ENCODE measurements at regions not wholly inside any gene's neighbourhood (a gene's known extent, or its start where the extent isn't known, plus 50 kb on each side); places are given as distances from the start of the nearest gene placed in this dataset.

DNA sequence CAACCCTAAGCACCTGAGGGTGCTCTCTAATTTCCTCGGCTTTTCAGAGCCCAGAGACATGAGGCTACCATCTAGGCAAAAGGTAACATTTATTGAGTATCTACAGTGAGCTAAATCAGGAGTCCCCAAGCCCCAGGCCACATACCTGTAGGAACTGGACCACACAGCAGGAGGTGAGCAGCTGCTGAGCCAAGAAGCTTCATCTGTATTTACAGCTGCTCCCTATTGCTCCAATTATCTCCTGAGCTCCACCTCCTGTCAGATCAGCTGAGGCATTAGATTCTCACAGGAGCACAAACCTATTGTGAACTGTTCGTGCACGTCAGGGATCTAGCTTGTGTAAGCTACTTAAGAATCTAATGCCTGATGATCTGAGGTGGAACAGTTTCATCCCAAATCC is 70.2 kb downstream of the RND3 start:
- DNase-seq = no peak

DNA sequence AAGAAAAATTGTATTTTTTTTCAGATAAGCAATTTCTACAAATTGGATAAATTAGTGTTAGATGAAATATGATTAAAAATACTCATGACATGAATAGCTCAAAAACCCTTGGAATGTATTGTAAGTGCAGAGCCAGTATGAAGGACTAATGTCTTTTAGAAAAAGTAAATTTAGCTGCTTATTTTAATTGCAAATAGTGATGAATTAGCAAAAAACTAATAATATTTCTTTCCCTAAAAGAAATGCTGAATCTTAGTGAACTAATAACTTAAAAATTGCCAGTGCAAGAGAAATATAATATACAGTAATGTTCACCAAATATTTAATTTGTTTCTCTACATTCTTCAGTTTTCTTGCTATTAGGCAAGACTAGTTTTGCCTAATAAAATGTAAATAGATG is 72.4 kb downstream of the RND3 start:
- no peak for DNase-seq

DNA sequence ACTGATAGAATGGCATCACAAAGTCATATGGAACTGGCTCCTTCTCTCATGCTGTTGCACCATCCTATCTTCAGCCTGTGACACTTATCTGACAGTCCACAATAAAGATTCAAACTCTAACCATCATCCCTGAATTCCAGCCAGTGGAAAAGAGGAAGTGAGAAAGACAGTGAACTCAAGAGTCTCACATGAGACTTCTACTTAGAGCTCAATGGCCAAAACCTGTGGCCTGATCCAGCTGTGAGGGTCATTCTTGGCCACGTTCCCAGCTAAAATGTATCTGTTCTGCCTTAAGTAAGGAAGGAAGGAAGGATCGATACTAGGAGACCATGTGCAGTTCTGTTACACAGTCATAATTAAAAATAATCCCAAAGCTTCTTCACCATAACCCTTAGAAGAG is 73.6 kb downstream of the RND3 start:
- peak in 2 of 3 donors; percentile 26 to 66 for DNase-seq

DNA sequence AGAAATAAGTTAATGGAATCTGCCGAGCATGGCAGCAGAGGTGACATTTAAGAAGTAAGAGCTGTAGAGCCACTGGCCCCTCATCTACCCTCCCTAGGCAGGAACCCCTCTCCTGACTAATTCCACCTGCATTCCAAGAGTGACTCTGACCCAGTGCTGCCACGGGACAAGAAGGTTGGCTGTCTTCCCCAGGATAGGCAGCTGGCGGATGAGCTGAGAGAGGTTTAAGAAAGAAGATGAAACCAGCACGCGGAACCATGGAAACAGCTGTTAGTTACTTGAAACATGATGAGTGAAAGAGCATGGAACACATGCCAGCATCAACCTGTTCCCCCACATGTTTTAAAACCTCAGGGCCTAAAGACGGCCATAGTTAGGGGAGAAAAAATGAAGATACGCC is 74.1 kb downstream of the RND3 start:
- peak; percentile 20 to 41 (median 20) for DNase-seq

DNA sequence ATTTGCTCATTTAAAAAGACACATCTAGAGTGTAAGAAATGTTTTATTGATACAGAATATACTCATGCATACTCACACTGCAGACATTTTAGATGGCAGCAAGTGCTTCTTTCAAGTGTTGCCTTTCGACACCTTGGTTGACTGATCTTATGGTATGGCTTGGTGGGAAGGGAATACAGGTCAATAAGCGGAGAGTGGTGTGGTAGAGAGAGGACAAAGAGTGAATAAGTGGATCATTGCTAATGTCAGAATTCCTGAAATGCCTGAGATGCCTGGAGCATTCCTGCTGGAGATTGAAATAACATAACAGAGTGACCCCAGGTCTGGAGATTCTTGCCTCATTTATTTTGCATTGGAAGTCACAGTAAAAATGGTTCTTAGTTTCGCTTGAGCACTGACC is 76.7 kb downstream of the RND3 start:
- DNase-seq = peak in 1 of 3 donors; percentile 62

DNA sequence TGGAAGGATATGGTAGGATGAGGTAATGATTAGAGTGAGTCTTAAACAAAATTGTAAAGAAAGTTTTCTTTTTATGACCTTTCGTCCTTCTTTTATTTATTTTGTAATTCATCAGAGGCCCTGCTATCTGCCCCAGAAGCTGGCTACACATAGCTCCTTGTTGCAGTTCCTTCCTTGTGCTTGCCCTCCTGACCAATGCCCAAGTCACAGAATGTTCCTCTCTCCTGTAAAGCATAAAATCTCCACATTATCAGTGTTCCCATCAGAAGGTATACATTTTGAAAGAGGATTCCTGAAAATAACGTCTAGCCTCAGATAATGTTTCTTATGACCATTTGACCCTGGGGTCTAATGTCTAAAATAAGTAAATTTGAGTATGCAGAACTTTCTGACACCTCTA is 78.3 kb downstream of the RND3 start:
- no peak for DNase-seq

DNA sequence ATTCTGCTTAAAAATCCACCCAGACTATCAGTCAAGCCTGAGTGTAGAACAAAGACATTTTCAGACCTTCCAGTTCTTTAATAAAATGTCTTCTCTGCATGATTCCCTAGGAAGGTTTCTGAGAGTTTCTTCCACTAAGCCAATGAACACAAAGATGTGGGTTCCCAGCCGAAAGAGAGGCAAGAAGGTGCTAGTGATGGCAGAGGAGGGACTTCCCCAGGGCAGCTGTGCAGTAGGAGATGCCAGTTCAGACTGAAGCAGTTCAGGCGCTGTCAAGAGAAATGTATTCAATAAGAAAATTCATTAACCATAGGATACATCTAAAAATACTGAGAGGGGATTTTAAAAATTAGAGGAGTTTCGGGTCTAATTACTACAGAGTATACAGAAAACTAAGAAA is 83.3 kb downstream of the RND3 start:
- no peak for DNase-seq

DNA sequence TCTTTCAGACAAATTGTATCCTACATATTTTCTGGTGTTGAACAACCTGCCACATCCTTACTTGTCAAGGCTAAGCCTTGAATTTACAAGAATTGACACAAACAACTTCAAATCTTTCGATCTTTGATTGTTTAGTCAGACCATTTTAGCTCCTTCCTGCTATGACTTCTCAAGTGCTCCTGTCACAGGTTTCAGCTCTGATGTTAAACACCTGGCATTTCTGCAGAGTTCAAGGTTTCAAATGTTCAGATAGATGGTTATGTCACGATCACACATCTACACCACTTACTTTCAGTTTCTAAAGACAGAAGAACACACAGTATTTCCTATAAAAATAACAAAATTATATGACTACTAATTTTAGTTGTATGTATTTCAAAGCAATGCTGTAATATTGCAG is 84.0 kb downstream of the RND3 start:
- peak in 1 of 3 donors; percentile 17 for DNase-seq

DNA sequence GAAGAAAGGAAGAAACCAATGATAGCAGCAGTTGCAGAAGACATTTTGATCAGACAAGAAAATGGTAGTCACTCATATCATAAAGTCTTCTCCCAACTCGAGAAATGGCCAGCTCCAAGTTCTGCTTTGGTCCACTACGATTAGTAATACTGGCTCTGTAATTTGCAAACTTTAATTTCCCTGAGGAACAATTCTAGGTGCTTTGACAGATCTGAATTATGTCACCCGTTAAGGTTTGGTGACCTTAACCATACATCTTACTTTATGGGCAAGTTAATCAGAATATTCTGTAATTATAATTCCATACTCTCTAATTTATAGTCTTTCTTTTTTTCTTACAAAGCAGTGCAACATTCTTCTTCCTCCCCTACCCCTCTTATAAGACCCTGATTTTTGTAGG is 84.5 kb downstream of the RND3 start:
- DNase-seq = no peak

DNA sequence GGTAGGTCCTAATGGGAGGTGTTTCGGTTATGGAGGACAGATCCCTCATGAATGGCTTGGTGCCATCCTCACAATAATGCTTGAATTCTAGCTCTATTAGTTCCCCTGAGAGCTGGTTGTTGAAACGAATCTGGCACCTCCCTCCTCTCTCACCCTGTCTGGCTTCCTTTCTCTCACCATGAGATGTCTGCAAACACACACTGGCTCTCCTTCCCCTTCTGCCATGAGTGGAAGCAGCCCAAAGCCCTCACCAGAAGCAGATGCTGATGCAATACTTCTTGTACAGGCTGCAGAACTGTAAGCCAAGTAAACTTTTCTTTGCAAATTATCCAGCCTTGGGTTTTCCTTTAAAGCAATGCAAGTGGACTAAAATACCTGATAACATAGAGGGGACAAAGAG is 86.6 kb downstream of the RND3 start:
- no peak for DNase-seq

DNA sequence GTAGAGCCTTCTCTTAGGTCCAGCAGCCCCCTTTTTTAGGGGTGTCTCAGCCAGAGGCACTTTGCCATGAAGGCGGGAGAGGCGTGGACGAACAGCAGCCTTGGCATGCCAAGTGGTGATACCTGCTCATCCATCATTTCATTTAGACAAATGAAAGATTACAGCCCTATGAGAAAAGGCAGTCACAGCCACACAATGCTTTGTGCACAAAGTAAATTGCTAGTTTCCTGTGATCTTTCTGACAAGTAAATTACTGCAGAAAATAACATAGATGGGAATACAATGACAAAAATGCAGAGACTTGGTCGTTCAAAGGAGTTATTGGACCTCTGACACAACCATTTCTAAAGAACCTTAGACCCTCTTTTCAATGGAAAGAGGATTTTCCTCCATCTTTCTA is 94.9 kb downstream of the RND3 start:
- no peak for DNase-seq

DNA sequence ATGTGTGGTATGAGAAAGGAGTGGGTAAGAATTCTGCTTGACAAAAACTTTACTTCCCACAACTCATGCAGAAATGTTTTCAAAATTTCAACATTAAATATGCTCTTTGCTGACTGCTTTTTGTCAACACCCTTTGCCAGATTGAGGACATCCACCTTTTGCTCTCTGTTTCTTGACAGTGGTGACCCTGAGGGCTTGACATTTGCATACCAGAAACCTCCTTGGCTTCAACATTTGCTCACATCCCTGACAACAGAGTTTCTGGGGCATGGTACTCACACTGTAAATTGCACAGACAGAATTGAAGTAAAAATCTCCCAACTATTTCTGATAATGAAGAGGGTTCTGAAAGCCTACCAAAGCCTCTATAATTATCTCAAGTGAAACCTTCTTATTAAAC is 95.7 kb downstream of the RND3 start:
- no peak for DNase-seq

DNA sequence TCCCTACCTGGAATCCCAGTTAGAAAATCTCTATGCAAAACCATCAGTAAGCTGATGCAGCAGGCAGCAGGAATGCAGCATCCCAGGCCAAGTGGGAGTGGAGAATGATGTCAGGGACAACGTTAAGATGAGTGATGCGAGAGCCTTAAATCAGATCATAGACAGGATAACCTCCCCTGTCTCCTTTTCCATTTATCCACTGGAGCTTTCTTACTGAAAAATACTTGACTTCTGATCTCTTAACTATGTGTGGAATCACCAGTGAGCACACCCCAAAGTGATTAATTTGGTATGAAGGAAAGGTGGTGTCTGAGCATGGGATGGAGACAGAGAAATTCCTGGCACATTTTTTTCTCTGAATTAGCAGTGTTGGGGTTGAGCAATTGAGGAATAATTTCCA is 98.0 kb downstream of the RND3 start:
- no peak for DNase-seq

DNA sequence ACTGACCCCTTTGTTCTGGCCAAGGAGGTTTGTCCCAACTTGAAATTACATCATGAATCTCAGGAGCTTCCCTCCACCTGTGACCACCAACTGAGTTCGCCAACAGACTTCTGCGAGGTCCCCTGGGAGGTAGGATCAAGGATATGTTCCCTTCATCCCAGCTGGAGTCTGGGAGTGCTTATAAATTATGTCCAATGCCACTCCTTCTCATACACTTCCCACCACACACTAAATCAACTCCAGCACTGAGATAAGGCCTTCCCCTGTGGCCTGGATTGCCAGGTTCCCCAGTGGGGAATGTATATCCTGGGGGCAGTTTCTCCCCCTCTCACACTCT is 99.2 kb downstream of the RND3 start:
- DNase-seq = no peak

DNA sequence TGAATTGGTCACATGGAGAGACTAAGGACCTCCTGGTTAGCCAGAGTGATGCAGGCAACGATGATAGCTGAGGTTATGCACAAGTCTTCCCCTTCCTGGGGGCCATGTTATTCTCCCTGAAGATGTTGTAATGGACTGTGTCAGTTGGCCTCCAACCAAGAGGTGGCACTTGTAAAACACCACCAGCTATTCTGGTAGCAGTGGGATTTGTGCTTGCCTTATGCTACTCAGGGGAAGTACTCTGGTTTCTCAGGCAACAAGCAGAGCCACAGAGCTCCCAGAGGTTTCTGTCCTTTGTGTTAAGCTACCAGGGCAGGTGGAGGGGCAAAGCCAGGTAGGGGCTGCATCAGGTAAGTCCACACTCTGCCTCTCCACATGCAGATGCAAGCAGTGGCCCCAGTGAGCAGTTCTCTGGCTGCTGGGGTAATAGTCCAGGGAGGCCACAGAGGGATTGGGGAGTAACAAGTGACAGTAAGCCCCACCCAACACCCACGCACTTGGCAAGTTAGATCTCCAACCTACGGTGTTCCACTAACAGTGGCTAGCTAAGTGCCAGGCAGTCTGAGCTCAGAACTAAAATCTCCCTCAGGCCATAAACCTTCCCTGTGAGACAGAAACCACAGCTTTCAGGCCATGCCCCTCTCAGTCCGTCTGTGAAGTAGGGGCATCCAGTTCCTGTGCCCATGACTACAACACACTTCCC is 99.7 kb downstream of the RND3 start:
- DNase-seq = no peak

DNA sequence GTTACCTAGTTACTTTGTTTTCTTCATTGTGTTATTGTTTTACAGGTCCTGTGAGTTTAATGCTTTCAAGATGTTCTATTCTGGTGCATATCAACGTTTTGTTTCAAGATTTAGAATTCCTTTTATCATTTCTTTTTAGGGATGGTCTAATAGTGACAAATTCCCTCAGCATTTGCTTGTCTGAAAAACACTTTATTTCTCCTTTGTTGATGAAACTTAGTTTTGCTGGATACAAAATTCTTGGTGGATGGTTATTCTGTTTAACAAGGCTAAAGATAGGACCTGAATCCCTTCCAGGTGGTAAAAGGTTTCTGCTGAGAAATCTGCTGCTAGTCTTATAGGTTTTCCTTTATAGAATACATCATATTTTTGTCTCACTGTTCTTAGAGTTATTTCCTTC is 102.3 kb downstream of the RND3 start:
- no peak for DNase-seq

DNA sequence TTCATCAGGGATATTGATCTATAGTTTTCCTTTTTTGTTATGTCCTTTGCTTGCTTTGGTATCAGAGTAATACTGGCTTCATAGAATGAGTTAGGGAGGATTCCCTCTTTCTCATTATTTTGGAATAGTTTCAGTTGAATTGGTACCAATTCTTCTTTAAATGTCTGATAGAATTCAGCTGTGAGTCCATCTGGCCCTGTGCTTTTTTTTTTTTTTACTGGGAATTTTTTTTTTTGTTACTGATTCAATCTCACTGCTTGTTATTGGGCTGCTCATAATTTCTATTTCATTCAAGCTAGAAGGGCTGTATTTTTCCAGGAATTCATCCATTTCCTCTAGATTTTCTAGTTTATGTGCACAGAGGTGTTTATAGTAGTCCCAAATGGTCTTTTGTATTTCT is 103.9 kb downstream of the RND3 start:
- peak in 2 of 3 donors; percentile 10 to 52 for DNase-seq

DNA sequence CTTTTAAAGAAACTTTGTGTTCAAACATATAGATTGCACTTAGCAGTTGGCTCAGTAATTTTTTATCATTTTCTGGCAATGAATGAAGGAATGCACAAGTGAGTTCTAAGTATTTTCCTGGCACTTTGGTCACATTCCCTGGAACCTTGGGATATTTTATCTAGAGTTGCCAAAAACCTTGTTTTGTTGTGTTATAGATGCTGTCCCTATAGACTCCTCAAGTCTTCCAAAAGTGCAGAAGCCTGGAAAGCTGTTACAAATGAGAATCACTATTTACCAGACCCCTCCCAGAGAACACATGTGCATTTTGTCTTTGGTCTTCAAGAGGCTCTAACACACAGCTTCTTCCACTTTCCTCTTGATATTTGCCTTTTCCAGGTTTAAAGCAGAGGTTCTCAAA is 108.3 kb downstream of the RND3 start:
- DNase-seq = peak; percentile 44 to 82 (median 49)

DNA sequence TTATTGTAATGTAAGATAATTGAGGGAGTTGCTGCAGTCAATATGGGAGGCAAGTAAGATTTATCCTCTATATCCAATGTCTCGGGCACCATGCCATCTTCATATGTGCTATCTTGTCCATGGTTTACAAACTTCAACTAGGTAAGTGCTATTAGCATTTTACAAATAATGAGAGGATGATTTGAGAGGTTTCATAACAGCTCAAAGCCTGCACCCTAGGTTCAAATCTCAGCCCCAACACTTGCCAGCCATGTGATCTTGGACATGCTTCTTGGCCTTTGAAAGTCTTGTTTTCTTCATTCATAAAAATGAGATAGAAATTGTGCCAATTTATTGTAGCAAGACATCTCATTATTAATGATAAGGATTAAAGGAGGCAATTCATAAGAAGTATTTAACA is 108.8 kb downstream of the RND3 start:
- DNase-seq = peak in 2 of 3 donors; percentile 12 to 62

DNA sequence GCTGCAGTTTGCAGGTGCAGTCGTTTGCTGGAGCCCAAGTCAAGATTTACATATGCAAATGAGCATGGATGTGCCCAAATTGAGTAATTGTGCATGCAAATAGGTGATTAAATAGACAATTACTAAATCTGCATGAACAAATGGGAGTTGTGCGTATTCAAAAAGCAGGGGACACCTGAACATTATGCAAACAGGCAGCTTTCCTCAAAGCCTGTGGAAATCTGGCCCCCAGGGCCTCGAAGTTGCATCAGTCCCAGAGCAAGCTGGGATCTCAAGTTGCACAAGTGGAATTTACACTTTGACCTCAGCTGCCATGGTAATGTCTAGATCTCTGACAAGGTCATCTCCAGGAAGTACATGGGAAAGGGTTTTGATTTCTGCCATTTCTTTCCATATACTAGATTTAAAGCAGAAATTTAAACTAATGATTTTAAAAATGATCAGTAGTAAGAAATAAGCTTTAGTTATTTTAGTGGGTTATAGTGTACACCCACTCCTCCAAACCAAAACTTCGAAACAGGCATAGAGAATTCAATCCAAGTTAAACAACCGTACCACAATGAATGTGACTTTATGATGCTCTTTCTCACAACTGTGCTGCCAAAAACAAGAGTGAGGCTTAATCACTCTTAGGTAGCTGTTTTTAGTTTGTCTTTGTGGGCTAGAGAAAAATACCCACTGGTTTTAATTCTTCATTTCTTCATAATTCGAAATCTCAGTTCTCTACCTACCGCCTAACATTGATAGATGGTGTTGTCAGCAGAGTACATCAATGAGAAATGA is 110.7 kb downstream of the RND3 start:
- peak in 1 of 3 donors; percentile 22 for DNase-seq

DNA sequence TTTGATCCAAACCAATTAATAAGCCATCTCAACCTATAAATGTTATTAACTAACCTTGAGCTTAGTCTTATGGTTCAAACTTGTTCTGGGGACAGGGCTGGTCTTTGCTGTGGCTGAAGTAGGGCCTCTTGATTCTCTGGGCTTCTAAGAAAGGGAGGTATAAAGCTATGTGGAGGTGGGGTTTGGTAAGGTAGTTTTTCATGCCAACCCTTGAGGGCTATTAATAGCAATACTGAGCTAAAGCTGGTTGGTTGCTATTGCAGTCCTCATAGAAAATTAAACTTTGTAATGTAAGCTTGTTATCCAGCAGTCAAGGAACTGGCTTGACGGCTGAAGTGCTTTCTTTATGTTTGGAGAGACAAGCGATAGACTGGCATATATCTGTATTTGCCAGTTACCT is 112.1 kb downstream of the RND3 start:
- peak in 1 of 3 donors; percentile 9 for DNase-seq

DNA sequence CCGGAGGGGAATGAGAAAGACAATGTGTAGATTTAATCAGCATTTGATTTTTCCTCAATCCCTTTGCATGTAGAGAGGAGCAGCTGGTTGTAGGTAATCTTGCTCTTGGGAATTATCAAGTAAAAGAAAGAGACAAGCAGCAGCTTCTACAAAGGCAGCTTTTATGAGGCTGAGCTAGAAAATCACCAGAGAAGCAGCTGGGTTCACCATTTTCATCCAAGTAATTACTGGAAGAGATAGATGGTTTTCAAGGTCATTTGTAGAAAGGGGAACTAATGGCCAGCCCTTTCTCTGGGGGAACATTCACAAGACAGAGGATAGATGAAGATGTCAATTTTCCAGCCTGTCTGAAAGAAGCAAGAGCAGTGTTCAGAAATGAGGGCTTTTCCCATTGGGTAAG is 113.0 kb downstream of the RND3 start:
- DNase-seq = peak; percentile 32 to 87 (median 62)

DNA sequence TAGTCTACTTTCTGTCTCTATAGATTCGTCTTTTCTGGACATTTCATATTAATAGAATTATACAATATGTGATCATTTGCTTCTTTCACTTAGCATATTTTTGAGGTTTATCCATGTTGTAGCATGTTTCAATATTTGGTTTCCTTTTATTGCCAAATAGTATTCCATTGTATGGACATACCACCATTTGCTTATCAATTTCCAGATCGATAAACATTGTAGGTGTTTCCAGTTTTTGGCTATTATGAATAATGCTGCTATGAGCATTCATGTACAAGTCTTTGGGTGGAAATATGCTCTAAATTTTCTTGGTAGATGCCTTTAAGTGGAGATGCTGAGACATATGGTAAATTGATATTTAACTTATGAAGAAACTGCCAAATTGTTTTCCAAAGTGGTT is 114.1 kb downstream of the RND3 start:
- DNase-seq = no peak
